GM21367 (cell line): ENCODE measurements at regions not wholly inside any gene's neighbourhood (a gene's known extent, or its start where the extent isn't known, plus 50 kb on each side); places are given as distances from the start of the nearest gene placed in this dataset.
A peak's percentile ranks its signal among the peaks of the same experiment; 100 is the strongest.
"Not testable (repeated sequence)": the region's sequence is repeated elsewhere in the genome, so short reads cannot be mapped to it uniquely, and the experiment has no call there.

ENCODE experiments used
- ATAC-seq: cut with Tn5 transposase; IDR thresholded peaks from one replicate; pipeline ENCODE4 v1.9.1; 2021; ENCODE audit not compliant: unreplicated experiment

DNA sequence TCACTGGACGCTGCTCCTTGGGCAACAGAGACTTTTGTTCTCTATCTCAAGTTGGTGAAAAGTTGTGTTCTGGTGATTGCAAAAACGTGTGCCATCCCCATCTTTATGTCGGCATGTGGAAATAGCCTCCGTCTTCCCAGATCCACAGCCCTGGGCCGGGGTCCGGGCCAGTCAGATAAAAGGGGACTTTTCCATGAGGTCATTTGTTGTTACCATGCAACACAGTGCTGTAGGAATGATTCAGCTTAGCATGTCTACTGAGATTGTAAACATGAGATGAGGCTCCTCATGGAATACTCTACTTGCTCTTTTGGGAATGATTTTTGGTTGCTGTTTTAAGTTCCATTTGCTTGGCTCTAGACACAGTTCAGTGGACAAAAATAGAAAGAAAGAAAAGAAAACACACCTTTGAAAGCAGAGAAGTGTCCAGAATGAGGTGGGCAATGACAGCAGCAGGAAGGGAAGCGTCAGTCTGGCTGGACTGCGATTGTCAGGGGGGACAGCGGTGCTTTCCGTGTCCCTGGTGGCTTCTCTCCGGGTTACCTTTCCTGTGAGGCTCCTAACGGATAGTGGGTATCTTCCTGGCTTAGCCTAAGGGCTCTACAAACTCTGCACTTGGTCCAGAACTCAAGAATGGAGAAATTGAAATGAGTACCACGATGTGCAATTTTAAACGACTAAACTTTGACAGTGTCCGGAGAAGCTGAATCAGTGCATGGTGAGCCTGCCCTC, 91.6 kb downstream of the TEX29 start:
- ATAC-seq: no peak

DNA sequence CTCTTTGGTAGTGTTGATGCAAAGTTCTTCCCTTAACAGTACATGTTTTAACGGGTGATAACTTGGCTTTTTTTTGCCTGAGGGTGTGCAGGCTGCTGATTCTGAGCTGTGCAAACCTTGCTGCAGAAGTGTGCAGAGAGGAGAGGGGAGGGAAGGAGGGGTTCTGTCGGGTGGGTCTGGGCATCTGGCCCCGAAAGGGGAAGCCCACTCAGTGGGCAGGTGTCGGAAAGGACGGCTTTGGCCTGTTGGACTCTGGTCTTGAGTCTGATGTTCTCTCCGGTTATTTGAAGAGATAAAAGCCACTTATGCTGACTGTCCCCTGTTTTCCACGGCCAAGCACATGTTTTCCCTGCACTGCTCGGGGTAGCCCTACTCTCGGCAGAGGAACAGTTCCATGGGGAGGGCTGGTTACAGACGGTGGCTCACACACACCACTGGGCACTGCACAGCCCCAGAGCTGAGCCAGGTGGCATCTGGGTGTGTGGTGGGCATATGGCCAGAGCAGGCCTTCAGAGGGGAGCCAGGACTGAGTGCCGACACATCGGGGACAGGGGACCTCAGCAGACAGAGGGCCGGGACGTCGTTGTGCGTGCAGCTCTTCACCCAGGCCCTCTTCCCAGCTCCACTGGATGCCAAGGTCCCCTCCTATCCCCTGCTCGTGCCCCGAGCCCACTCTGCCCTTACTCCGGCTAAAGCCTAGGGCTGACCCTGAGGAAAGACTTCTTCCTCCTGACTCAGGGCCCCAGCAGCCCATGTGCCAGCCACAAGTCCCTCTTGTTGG, 93.2 kb downstream of the TEX29 start:
- no peak for ATAC-seq

DNA sequence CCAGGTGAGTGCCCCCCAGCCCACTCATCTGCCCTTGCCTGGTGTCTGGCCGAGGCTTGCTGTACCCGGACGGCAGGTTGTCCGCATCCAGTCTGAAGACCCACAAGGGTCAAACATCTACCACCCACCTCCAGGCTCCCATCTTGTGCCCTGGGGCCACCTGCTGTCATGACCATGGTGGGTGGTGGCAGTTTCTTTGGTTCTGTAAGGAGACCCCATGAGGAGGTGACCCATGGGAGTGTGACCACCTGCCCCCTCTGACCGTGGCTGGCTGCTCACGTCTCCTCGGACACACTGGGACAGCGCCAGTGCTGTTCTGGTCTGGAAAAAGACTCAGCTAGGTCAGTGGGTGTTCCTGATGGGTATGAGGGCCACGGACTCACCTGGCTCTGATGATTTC, 93.9 kb downstream of the TEX29 start:
- no peak for ATAC-seq

DNA sequence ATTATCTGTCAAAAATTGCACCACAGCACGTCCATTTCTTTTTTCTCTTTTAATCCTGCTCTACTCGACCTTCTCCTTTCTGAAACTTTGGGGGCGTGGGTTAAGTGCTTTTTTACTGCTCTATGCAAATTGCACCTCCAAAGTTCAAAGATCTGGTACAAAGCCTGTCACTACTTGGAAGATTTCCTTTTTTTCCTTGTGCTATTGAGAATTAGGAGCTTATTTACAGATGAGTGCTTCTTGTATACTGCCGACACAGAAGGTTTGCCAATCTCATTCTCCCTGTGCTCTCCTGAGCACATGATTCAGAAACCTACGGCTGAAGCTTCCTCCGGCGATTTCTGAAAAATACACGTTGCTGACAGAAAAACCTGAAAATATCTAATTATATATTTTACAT, 94.8 kb downstream of the TEX29 start:
- ATAC-seq: no peak

DNA sequence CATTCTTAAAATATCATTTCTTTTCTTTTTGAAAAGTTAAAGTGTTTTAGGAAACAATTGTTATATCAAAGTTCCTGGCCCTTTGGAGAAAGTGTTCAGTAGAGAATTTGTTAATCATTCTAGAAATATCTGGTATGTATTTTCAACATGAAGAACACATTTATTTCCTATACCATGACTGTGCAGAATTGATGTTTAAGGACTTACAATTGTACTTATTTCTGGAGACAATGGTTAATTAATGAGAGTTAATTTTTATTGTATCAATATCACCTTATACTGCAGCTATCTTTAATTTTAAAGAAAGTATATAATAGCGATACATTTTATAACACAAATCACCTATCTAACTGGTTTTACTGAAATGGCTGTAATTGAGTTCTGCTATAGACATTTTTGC, 95.3 kb downstream of the TEX29 start:
- ATAC-seq: no peak

DNA sequence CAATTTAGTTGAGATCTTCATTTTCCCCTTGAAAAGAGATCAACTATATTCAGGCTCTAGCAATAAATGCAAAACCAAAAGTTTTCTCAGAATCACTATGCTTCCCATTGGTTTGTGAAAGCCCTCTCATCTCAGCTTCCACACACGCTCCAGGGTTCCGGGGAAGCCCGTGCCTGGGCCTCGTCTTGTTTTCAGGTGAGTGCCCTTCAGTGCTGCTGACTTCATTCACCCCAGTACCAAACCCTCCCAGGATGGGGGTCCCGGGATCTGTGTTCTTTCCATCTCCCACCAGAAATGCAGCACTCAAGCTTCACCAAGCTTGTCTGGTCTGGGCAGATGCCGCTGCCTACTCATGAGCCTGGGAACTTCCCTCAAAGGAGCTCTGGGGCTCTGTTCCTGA, 97.7 kb downstream of the TEX29 start:
- ATAC-seq: no peak

DNA sequence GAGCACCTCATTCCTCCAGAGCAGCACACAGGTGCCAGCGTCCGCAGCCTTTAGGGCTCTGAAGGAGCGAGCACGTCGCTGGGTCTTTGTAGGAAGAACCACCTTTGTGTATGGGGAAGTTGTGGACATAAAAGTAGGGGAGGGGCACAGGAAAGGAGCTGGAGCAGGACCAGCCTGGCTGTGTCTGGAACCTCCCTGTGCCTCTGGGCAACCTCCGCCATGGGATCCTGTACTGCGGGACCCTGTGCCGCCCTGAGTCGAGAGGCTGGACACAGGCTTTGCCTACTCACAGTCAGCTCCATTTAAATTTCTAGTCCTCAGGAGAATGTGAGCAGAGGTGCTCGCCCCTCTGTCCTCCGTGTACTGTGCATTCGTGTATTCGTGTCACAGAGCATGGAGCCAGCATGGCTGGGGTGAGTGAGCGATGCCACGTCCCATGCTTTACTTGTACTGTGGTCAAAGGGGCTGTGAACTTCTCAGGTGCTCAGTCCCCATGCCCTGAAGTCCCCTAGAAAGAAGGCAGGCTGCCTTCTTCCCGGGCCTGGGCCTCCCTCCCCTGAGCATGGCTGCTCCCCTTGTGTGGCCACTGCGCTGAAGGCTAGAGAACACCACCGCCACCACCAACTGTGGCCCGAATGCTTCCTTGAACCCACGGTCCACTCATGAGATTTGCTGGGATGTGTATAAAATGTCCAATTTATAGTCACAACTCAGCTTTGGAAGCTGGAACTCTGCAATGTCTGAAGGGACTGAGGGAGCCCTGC, 99.9 kb downstream of the TEX29 start:
- no peak for ATAC-seq

DNA sequence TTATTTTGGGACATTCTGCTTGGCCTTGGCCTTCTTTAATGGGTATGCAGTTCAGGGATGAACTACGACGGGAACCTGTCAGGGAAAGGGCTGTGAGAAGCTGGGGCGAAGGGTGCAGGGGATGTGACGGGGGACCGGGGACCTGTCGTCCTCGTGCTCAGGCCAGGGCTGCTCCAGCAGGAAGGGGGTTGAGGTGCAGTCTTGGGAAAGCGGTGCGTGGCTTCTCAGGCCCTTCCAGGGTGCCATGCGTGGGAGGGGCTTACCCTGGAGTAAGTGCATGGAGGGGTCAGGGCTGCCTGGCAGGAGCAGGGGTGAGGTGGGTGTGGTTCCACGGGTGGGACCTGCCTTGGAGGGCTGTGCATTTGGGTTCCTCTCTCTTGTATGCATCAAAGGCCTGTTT, 100.8 kb downstream of the TEX29 start:
- no peak for ATAC-seq

DNA sequence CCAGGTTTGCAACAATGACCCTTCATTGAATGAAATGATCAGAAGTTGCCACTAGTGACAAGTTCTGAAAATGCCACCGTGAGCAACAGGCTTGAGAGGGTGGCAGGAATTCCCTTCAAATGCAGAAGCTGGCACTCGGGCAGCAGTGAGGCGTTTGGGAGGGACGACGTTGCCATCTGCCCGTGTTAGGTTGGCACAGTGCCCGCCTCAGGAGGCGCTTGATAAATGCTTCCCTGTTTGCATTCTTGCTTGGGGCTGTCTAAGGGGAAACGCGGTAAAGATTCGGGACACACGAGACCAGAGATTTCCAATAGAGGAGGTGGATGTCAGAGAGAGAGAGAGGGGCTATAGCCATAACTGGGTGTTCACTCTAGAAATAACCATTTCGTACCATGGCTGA, 101.9 kb downstream of the TEX29 start:
- ATAC-seq: no peak

DNA sequence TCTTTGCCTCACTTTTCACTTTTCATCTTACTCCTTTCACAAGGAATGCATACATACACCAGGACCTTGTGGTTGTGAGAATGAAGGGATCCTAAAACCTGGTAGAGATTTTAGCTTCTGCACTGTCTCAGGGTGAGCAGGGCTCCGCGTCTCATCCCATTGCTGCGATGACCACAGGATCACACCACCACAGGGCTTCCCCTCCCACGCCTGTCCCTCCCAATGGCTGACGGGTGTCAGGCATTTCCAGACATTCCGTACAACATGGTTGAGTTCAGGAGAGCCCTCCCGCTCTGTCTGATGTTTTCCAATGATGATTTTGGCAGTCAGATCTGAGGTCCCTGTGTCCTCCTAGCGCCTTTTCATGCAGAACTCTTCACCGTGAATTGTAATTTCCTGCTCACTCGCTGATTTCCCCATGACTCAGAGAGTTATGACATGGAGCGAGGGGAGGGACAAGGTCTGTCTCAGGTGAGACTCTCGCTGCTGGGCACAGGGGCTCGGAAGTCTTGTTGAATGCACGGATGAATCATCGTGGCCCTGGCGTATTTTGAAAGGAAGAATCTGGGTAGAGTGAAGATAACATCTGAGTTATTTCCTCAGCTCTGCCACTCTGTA, 102.8 kb downstream of the TEX29 start:
- no peak for ATAC-seq

DNA sequence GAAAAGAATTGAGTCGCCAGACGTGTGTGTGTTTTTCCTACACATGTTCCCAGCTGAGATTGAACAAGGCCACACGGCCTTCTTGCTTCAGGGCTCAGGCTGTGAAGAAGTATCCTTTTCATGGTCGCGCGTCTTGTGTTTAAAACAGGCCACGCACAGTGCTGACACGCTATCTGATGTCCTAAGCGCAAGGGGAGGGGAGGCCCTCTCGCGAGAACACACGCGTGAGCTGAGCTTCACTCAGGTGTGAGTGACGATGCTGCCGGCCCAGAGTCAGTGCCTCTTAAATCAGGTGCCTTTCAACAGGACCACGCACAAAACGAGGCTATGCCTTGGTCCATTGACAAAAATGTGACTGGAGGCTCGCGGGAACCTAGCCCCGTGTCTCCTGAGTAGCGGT, 103.7 kb downstream of the TEX29 start:
- no peak for ATAC-seq

DNA sequence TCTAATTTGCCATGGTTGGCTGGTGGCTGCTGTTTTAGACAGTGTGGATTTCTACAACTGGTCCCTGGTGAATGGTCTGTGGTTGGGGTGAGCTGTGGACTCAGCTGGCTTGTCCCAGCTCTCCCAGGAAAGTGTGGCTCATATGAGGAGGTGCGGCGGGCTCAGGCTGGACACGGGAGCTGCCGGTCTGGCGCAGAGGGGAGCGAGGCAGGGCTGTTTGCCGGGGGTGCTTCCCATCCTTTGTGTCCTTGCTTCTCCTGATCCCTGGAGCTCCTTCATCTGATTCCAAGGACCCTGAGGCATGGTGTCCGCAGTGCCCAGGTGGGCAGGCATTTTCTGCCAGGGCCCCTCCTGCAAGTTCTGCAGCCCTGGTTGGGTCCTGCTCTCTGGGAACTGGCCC, 104.9 kb downstream of the TEX29 start:
- no peak for ATAC-seq

DNA sequence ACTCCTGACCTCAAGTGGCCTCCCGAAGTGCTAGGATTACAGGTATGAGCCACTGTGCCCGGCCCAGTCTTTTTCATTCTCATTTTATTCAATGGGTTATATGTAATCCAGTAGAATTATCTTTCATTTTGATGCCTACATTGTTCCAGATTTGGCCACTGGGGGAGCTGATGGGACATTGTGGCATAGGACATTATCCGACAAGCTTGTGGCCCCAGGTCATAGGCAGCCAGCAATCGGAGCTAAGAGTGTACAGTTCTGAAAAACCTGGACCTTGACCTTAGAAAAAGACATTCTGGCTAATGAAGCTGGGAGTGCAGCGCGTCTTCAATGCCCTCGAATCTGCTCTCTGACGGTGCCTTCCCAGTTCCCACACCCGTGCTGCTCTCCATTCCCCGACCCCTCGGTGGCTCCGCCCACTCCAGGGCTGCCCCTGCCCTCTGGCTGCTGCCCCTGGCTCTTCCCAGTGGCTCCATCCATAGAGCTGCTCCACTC, 108.7 kb downstream of the TEX29 start:
- ATAC-seq: peak; percentile 73

DNA sequence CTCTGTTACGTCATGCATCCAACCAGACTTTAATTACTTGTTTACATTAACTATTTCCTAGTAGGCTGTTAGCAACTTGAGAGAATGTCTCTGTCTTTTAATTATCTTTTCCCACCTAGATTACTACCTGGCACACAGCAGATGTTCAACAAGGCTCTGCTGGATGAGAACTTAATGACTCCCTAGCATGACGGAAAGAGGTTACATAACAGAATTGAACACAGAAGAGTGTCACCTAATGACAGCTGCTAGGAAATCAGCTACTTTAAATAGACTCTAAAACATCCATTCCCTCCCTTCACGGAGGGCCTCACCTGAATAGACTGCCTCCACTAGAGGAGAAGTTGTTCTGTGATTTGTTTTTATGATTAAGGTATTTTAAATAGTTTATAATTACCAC, 110.8 kb downstream of the TEX29 start:
- no peak for ATAC-seq

DNA sequence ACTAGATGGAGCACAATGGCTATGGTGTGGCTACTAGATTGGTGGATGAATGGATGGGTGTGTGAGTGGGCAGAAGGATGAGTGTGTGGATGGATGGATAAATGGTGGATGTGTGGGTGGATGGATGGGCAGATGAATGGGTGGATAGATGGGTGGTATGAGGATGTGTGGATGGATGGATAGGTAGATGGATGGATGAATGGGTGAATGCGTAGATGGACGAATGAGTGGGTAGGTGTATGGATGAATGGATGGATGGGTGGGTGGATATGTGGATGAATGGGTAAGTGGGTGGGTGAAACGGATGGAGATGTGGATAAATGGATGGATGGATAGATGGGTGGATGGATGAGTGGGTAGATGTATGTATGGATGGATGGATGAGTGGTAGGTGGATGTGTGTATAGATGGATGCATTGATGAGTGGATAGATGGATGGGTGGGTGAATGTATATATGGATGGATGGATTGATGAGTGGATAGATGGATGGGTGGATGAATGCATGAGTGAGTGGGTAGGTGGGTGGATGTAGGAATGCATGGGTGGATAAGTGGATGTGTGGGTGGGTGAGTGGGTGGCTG, 114.2 kb downstream of the TEX29 start:
- no peak for ATAC-seq

DNA sequence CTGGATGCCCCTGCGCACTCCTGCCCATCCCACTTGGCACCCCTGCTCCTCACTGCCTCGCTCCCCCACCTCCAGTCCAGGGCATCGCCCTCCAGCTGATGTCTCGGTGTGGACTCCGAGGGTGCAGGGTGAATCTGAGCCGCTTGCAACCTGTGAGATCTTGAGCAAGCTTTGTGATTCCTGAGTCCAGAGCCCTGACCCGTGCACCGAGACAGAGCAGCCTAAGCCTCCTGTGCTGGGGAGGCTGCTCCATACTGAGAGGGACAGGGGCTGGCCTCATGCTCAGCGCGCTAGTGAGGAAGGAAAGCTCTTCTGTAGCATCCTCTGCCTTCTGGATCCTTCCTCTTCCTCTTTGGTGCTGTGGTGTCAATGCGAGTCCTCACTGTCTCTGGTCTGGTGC, 116.0 kb downstream of the TEX29 start:
- no peak for ATAC-seq

DNA sequence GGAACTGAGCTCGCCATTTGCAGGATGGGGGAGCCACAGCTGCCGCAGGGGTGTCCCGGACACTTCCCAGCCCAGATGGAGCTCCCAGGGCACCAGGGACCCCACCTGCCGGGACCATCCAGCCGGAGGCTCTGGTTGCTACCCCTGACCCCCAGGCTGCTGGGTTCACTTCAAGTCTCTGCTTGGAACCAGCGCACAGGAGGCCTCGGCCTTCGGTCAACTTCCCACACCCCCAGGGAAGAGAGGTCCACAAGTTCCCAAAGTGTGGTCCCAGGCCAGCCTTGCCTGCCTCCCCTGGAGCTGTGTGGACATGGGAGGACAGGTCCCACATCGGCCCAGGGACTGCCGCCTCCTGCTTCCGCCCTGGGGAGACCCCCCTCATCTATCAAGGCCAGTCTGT, 117.0 kb downstream of the TEX29 start:
- ATAC-seq: no peak

DNA sequence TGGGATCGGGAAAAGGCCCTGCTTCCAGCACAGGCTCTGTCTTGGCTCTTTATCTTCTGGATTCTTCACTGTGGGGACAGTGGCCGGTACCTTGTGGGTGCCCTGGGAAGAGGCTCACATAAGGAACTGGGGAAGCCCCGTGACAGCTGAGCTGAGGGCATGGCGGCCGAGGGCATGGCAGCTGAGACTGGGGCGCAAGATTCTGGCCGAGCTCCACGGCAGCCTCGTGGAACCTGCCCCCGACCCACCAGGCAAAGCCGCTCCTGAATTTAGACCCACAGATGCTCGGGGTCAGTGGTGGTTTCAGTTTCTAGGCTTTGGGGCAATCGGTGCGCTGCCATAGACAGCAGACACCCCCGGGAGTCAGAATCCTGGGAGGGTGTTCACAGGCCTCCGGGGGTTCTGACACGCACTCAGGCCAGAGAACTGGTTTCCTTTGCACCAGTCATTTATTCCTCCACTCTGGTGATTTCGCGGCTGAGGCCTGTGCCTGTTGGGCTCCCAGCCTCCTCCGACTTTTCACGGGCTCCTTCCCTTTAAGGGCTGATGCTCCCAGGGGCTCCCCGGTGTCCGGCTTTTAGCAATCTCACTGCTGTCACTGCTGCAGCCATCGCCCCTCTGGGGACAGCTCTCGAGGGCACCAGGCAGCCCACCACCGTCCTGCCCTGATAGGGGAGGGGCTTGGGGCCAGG, 117.6 kb downstream of the TEX29 start:
- no peak for ATAC-seq

DNA sequence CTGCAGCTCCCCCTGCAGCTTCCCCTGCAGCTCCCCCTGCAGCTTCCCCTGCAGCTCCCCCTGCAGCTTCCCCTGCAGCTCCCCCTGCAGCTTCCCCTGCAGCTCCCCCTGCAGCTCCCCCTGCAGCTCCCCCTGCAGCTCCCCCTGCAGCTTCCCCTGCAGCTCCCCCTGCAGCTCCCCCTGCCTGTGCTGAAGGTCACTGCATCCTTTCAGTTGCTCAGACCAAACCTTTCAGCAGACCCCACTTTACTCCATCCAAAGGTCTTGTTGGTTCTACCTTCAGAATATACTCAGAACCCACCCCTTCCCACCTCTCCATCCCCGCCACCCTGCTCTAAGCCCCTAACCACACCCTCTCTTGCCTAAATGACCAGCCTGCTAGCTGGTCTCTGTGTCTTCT, 120.0 kb downstream of the TEX29 start:
- not testable (repeated sequence) for ATAC-seq

DNA sequence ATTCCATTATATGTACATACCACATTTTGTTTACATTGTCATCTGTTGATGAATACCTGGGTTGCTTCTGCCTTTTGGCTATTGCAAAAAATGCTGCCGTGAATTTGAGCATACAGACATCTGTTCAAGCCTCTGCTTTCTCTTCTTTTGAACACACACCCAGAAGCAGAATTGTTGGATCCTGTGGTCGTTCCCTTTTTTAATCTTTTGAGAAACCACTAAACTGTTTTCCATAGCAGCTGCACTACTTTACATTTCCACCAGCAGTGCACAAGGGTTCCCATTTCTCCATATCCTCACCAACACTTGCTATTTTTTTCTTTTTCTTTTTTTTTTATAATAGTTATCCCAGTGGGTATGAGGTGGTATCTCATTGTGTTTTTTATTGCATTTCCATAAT, 123.5 kb downstream of the TEX29 start:
- no peak for ATAC-seq
